ENCODE measurements at regions not wholly inside any gene's neighbourhood (a gene's known extent, or its start where the extent isn't known, plus 50 kb on each side); places are given as distances from the start of the nearest gene placed in this dataset.

DNA sequence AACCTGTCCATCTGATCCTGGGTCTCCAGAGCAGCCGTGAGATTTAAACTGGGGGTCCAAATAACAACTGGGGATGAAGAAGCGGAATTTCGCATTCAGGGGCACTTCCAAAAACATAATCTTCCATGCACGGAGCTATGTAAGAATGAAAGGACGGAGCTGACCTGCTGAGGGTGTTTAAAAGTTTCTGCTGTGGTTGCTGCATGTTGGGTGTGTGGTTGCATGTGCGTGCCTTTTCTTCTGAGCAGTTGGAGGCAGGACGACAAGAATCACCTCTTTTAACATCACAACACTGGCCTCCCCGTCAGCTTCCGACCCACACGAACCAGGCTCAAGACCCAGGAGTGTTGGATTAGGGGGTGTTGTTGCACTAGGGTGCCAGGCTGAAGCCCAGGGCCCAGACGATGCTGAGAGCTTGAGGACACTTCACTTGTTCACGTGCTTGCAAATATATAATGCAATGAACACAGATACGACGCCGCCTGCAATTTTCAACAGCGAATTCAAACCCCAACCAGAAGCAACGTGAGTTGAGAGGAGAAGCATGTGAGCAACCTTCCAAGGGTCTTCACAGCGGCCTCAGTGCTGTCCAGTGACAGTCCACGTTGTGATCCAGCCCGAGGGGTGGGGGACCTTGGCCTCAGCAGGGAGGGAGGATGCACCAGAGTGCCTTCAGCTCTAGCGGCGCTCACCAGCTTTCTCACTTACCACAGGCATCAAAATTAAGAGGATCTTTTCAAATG lies 76.0 kb upstream of the SALL3 start:
- DNase-seq (no peak), ATAC-seq (no peak)
- peaks cover 60% of the 10 kb centered on the region for H3K27me3 Mint-ChIP-seq
- peaks cover 5% of the 10 kb centered on the region for H3K36me3 Mint-ChIP-seq (ENCODE audit: low read depth)
- no peak overlapping the region for H3K27ac Mint-ChIP-seq
- H3K4me1 Mint-ChIP-seq = peaks cover 2% of the 10 kb centered on the region
- no peaks in the 10 kb centered on the region for H3K9me3 ChIP-seq (ENCODE audit: control insufficient read depth, low read length, poor library complexity, severe bottlenecking)
- no peak overlapping the region for H3K4me3 Mint-ChIP-seq

DNA sequence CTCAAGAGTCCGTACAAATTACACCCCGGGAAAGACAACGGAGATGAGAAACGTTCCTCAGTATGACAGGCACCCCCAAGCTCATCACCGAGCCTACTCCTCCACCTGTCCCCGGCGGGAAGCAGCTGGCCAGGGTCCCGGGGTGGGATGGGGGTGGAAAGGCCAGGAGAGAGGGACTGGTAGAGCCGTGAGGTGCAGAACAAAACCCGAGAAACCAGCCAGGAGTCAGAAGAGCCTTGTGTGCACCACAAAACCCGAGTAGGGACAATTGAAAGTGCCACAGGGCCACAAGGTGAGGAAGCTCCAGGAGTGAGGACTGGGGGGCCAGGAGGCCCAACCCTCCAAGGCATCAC lies 75.5 kb upstream of the SALL3 start:
- peaks cover 60% of the 10 kb centered on the region for H3K27me3 Mint-ChIP-seq
- peaks cover 5% of the 10 kb centered on the region for H3K36me3 Mint-ChIP-seq (ENCODE audit: low read depth)
- no peak overlapping the region for H3K27ac Mint-ChIP-seq
- no peak overlapping the region for H3K4me3 Mint-ChIP-seq
- ATAC-seq = no peak
- H3K4me1 Mint-ChIP-seq = peaks cover 2% of the 10 kb centered on the region
- DNase-seq = no peak
- H3K9me3 ChIP-seq (ENCODE audit: control insufficient read depth, low read length, poor library complexity, severe bottlenecking) = no peaks in the 10 kb centered on the region

DNA sequence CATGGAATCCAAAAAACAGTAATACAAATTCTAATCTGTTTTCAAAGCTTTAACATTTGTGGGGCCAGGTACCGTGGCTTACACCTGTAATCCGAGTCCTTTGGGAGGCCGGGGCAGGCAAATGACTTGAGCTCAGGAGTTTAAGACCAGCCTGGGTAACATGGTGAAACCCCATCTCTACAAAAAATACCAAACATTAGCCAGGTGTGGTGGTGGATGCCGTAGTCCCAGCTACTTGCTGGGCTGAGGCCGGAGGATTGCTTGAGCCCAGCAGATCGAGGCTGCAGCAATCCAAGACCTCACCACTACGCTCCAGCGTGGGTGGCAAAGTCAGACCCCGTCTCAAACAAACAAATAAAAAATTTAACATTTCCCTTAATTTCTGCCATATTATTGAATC lies 74.3 kb upstream of the SALL3 start:
- no peak for DNase-seq
- peaks cover 5% of the 10 kb centered on the region for H3K36me3 Mint-ChIP-seq (ENCODE audit: low read depth)
- no peak overlapping the region for H3K4me3 Mint-ChIP-seq
- H3K27me3 Mint-ChIP-seq = peaks cover 53% of the 10 kb centered on the region
- H3K27ac Mint-ChIP-seq = no peak overlapping the region
- no peak for ATAC-seq
- no peaks in the 10 kb centered on the region for H3K9me3 ChIP-seq (ENCODE audit: control insufficient read depth, low read length, poor library complexity, severe bottlenecking)
- H3K4me1 Mint-ChIP-seq = peaks cover 2% of the 10 kb centered on the region

DNA sequence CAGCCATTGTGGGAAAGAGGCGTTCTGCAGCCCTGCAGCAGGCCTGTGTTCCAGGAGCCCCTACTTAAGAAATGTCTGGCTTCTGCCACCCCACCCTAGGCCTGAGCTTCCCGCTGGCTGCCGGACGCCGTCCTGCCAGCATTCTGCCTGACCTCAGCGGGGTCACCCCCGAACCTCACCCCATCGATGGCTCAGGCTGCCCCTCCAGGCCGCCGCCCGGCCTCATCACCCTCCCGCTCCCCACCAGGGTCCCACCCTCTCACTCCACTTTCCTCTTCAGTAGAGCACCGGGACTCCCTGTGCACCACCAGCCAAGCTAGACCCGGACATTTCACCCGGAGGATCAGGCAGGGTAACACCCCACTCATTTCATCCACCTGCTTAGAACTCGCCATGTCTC lies 73.6 kb upstream of the SALL3 start:
- H3K4me3 Mint-ChIP-seq = no peak overlapping the region
- no peaks in the 10 kb centered on the region for H3K9me3 ChIP-seq (ENCODE audit: control insufficient read depth, low read length, poor library complexity, severe bottlenecking)
- ATAC-seq = no peak
- H3K27me3 Mint-ChIP-seq = peaks cover 53% of the 10 kb centered on the region
- no peak overlapping the region for H3K27ac Mint-ChIP-seq
- no peak for DNase-seq
- peaks cover 2% of the 10 kb centered on the region for H3K4me1 Mint-ChIP-seq
- H3K36me3 Mint-ChIP-seq (ENCODE audit: low read depth) = peaks cover 5% of the 10 kb centered on the region

DNA sequence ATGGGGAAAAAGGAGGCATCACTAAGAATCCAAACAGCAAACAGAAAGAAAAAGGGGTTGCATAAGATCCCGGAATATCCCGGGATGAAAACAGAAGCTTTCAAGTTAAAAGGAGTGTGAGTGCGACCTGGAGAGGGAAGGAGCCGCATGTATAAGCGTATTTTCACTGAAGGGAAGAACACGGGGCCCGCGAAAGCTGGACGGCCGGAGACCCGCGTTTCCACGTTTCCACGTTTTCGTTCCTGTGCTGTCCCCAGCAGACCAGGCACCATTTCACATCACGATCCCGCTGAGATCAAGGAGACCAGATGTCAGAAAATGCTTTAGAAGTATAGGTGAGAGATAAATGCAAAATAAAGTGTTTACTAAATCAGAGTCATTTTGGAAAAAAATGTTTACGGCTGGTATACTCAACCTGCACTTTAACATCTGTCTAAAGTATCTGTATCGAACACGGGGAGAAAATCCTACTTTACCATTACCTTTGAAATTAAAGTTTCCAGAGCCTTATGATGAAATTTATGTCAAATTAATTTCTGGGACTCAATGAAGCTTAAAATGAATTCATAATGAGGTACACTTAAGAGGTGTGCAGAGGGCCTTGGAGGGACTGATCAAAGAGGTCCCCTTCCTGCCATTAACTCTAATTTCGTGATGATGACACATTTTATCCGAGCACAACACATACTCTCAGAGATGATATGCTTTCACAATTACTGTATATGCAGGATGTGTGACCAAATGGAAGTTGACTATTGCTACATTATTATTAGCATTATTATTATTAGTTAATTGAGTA lies 71.0 kb upstream of the SALL3 start:
- Mint-ChIP-seq H3K4me1 (peaks cover 2% of the 10 kb centered on the region), H3K27ac (no peak overlapping the region), H3K36me3 (ENCODE audit: low read depth) (no peaks in the 10 kb centered on the region), H3K27me3 (peaks cover 42% of the 10 kb centered on the region), H3K4me3 (no peak overlapping the region)
- H3K9me3 ChIP-seq (ENCODE audit: control insufficient read depth, low read length, poor library complexity, severe bottlenecking) = no peaks in the 10 kb centered on the region
- DNase-seq (no peak), ATAC-seq (no peak)

DNA sequence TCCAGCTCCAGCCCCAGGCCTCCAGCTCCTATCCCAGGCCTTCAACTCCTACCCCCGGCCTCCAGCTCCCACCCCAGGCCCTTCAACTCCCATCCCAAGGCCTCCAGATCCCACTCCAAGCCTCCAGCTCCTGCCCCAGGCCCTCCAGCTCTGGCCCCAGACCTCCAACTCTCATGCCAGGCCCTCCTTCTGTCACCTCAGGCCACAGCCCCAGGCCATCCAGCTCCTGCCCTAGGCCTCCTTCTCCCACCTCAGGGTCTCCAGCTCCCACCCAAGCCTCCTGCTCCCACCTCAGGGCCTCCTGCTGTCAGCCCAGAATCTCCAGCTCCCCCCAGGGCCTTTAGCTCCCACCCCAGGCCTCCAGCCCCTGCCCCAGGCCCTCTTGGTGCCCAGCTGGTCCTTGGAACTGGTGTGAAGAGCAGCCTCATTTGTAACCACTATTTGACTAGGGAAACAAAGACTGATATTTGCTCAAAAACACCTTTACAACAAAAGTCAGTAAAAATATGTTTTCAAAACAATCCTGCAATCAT lies 67.8 kb upstream of the SALL3 start:
- H3K4me3 Mint-ChIP-seq = no peak overlapping the region
- no peak for ATAC-seq
- H3K9me3 ChIP-seq (ENCODE audit: control insufficient read depth, low read length, poor library complexity, severe bottlenecking) = no peaks in the 10 kb centered on the region
- no peaks in the 10 kb centered on the region for H3K36me3 Mint-ChIP-seq (ENCODE audit: low read depth)
- DNase-seq = no peak
- H3K27me3 Mint-ChIP-seq = peaks cover 30% of the 10 kb centered on the region
- H3K4me1 Mint-ChIP-seq = peaks cover 2% of the 10 kb centered on the region
- H3K27ac Mint-ChIP-seq = no peak overlapping the region

DNA sequence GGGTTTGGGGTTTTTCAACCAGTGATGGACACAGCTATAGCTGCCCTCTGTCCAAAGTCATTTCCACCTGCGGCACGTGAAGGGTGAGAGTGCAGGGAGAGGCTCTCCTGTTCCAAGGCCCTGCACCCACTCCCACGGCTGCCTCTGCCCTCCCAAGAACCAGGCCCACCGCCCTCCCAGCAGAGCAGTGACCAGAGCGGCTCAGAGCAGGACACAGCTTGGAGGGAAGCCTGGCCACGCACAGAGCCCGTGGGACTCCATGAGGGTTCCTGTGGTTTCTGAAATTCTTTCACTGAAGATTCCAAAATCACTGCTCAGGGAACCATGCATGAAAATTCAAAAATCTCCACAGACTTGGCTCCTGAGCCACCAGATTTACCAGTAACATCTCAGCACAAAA lies 67.3 kb upstream of the SALL3 start:
- no peak for ATAC-seq
- Mint-ChIP-seq H3K27me3 (peaks cover 25% of the 10 kb centered on the region), H3K4me3 (no peak overlapping the region), H3K27ac (no peak overlapping the region), H3K4me1 (peaks cover 2% of the 10 kb centered on the region), H3K36me3 (ENCODE audit: low read depth) (no peaks in the 10 kb centered on the region)
- H3K9me3 ChIP-seq (ENCODE audit: control insufficient read depth, low read length, poor library complexity, severe bottlenecking) = no peaks in the 10 kb centered on the region
- no peak for DNase-seq

DNA sequence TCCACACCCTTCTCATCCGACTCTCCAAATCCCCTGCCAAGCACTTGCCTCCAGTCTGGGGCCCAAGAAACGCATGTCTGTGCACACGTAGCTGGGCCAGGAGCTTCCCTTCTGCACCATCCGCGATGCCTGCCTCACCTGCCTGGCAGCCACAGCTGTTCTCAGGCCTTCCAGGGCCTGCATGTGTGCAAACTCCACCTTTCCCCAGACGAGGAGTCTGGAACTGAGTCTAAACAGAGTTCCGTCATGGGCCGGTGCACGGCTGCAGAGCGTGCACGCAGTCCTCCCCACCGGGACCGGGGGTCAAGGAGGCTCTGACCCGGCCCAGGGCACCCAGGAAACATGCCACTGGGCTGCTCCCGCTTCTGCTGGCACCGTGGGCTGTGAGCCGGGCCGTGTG lies 66.8 kb upstream of the SALL3 start:
- Mint-ChIP-seq H3K4me1 (peaks cover 2% of the 10 kb centered on the region), H3K36me3 (ENCODE audit: low read depth) (no peaks in the 10 kb centered on the region), H3K4me3 (no peak overlapping the region), H3K27me3 (peaks cover 25% of the 10 kb centered on the region), H3K27ac (no peak overlapping the region)
- ATAC-seq (no peak), DNase-seq (no peak)
- H3K9me3 ChIP-seq (ENCODE audit: control insufficient read depth, low read length, poor library complexity, severe bottlenecking) = no peaks in the 10 kb centered on the region

DNA sequence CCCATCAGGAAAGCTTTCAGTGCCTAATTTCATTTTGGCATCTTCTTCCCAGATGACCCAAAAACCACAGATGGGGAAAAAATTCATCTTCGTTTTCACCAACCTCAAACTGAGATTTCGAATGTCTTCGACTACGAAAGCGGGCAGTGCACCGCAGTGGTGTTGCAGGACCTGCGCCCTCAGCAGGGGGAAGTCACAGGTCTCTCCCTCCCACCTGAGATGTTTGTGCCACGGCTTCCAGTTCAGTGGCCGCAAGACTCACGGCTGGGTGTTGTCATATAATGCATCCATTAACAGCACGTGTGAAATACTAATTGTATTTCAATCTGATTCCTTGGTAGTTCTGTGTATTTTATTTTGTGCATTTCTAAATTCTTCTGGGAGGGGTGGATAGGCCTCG lies 66.2 kb upstream of the SALL3 start:
- Mint-ChIP-seq H3K27me3 (peaks cover 19% of the 10 kb centered on the region), H3K4me1 (no peaks in the 10 kb centered on the region), H3K4me3 (no peak overlapping the region), H3K36me3 (ENCODE audit: low read depth) (no peaks in the 10 kb centered on the region), H3K27ac (no peak overlapping the region)
- DNase-seq (no peak), ATAC-seq (no peak)
- H3K9me3 ChIP-seq (ENCODE audit: control insufficient read depth, low read length, poor library complexity, severe bottlenecking) = no peaks in the 10 kb centered on the region

DNA sequence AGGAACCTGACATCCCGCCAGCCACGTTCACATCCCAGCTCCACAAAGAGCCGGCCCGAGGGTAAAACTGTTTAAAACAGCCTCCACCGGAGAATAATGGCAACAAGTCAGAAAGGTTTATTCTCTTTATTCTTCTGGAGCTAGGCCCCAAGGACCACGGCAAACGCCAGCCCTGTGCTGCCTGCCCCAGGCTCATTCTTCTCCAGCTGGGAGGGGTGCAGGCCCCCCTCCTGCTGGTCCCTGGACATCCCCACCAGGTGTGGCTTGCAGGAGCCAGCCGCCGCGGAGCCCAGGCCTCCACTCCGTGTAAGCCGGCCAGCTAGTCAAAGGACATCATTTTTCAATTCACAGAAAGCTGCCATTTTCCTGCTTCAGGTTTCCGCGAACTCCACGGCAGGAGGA lies 65.8 kb upstream of the SALL3 start:
- H3K27ac Mint-ChIP-seq = no peak overlapping the region
- no peaks in the 10 kb centered on the region for H3K4me1 Mint-ChIP-seq
- H3K36me3 Mint-ChIP-seq (ENCODE audit: low read depth) = no peaks in the 10 kb centered on the region
- DNase-seq = no peak
- H3K9me3 ChIP-seq (ENCODE audit: control insufficient read depth, low read length, poor library complexity, severe bottlenecking) = no peaks in the 10 kb centered on the region
- no peak overlapping the region for H3K4me3 Mint-ChIP-seq
- peaks cover 17% of the 10 kb centered on the region for H3K27me3 Mint-ChIP-seq
- ATAC-seq = no peak

DNA sequence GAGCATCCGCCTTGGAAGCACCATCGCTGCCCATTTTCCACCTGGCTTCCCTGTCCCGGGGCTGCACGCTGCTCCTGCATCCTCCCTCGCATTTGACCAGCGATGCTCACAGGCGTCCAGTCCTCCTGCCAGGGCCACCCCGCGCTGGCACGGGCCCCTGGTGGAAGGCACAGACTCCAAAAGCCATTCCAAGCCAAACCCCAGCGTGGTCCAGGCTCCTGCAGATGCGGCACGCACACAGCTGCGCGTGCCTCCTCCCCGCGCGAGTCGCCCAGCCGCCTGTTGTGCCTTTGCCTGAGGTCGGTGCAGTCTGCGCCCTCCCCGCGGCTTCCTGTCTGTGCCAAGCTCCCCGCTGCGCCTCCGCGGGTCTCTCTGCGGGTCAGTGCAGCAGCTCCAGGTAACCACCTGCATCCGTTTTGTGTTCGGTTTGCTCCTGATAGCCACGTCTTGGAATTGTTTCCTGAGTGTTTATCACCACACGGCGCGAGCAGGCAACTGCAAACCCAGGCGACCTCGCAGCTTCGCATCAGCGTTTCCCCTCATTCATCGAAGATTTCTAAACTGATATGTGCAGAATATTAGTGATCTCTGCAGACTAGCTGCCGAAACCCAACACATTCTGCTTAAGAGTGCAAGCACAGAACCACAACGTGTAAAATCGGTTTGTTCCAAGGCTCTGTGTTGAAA lies 65.2 kb upstream of the SALL3 start:
- Mint-ChIP-seq H3K4me1 (no peaks in the 10 kb centered on the region), H3K27me3 (peaks cover 17% of the 10 kb centered on the region), H3K36me3 (ENCODE audit: low read depth) (no peaks in the 10 kb centered on the region), H3K27ac (no peak overlapping the region), H3K4me3 (no peak overlapping the region)
- no peaks in the 10 kb centered on the region for H3K9me3 ChIP-seq (ENCODE audit: control insufficient read depth, low read length, poor library complexity, severe bottlenecking)
- ATAC-seq (no peak), DNase-seq (no peak)

DNA sequence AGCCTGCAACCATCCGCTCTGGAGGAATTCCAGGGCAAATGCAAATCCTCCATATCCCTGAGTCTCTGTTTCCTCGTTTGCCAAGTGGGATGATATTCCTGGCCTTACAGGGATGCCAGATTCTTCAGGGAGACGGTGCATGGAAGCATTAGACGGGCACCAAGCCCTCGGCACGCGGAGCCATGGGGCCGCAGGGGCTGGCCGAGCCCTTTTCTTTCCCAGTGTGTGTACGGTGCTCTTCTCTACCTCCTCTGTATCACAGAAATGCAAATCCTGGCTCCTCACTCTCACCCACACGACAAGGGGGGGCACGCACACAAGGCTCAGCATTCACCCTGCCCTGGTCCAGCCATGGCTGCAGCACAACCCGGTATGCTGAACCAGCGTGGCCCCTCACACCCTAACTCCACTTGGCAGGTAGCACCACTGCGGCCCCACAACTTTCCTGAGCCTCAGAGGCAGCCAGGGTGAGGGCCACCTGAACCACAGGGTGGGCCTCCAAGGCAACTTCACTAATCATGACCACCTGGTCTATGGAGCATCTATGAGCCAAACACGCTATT lies 64.1 kb upstream of the SALL3 start:
- Mint-ChIP-seq H3K4me3 (no peak overlapping the region), H3K27me3 (peaks cover 17% of the 10 kb centered on the region), H3K4me1 (no peaks in the 10 kb centered on the region), H3K36me3 (ENCODE audit: low read depth) (no peaks in the 10 kb centered on the region), H3K27ac (no peak overlapping the region)
- no peak for ATAC-seq
- H3K9me3 ChIP-seq (ENCODE audit: control insufficient read depth, low read length, poor library complexity, severe bottlenecking) = no peaks in the 10 kb centered on the region
- DNase-seq = no peak

DNA sequence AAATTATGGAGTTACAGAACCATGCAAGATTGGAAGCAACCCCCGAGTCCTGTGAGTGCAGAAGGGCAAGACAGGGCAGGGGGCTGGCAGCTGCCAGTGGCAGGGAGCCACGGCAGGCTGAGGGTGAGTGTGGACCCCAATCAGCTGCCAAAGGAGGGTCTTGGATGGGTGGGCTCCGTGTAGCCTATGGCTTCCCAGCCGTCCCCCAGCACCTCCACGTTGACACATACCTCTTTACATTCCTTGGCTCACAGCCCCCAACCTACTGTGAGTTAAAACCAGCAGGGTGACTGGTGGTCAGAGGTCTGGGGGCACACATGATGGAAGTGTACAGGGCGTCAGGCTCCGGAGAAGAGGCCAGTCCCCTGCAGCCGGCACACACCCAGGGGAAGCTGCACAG lies 60.9 kb upstream of the SALL3 start:
- DNase-seq (no peak), ATAC-seq (no peak)
- H3K27ac Mint-ChIP-seq = no peak overlapping the region
- no peaks in the 10 kb centered on the region for H3K4me1 Mint-ChIP-seq
- no peaks in the 10 kb centered on the region for H3K36me3 Mint-ChIP-seq (ENCODE audit: low read depth)
- no peak overlapping the region for H3K4me3 Mint-ChIP-seq
- no peaks in the 10 kb centered on the region for H3K9me3 ChIP-seq (ENCODE audit: control insufficient read depth, low read length, poor library complexity, severe bottlenecking)
- H3K27me3 Mint-ChIP-seq = peaks cover 9% of the 10 kb centered on the region

Data from T-helper 17 cell (primary cell).